Breast epithelium (tissue), 3 donors: ENCODE measurements at regions not wholly inside any gene's neighbourhood (a gene's known extent, or its start where the extent isn't known, plus 50 kb on each side); places are given as distances from the start of the nearest gene placed in this dataset.

Source experiments
- POLR2AphosphoS5 ChIP-seq, 3 donors: sonication (generic); formaldehyde crosslinking; IDR thresholded peaks; one replicate each; pipeline ENCODE4 v1.6.1; 2017; ENCODE audit warnings: antibody characterized with exemption in 3 of 3
- TF ChIP-seq, protein P1 (sequence below), 3 donors: fragments of 450-650 bp; IDR thresholded peaks; one replicate each; pipeline ENCODE4 v1.5.1; 2016 to 2017; ENCODE audit warnings: antibody characterized with exemption in 3 of 3, mild to moderate bottlenecking in 3 of 3, moderate library complexity in 3 of 3

DNA sequence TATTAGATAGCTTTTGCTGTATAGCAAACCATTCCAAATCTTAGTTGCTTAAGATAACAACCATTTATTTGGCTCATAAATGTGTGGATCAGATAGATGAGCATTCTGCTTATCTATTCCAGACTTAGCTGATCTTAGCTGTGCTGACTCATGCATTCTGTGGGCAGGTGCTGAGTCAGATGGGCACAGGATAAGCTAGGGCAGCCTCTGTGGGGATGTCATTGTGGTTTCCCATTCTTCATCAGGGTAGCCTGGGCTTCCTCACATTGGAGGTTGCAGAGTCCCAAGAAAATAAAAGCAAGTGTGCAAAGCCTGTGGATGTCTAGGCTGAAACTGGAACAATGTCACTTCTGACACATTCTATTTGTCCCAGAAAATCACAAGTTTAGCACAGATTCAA lies 917.0 kb downstream of the TYW1 start:
- TF ChIP-seq, protein P1, sequence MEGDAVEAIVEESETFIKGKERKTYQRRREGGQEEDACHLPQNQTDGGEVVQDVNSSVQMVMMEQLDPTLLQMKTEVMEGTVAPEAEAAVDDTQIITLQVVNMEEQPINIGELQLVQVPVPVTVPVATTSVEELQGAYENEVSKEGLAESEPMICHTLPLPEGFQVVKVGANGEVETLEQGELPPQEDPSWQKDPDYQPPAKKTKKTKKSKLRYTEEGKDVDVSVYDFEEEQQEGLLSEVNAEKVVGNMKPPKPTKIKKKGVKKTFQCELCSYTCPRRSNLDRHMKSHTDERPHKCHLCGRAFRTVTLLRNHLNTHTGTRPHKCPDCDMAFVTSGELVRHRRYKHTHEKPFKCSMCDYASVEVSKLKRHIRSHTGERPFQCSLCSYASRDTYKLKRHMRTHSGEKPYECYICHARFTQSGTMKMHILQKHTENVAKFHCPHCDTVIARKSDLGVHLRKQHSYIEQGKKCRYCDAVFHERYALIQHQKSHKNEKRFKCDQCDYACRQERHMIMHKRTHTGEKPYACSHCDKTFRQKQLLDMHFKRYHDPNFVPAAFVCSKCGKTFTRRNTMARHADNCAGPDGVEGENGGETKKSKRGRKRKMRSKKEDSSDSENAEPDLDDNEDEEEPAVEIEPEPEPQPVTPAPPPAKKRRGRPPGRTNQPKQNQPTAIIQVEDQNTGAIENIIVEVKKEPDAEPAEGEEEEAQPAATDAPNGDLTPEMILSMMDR (IDR thresholded peaks at IDR 0.05): no peak
- TF ChIP-seq POLR2AphosphoS5 (IDR thresholded peaks at IDR 0.05): no peak
